Aorta (tissue), 5 donors: ENCODE measurements at regions not wholly inside any gene's neighbourhood (a gene's known extent, or its start where the extent isn't known, plus 50 kb on each side); places are given as distances from the start of the nearest gene placed in this dataset.

Experiments
- ATAC-seq: fragments of 200-7000 bp; cut with Tn5 transposase; one replicate; pipeline ENCODE4 v1.9.1; 2022; ENCODE audit warnings: moderate library complexity; ENCODE audit not compliant: low FRiP score
- DNase-seq, 2 donors: peaks; one replicate each; pipeline ENCODE4 v3.0.0-alpha.2; 2020
- H3K27ac ChIP-seq, 2 donors: one replicate each; pipeline ENCODE4 v1.5.1; 2013; ENCODE audit warnings: low read length in 2 of 2, mild to moderate bottlenecking in 2 of 2, moderate library complexity in 2 of 2, control low read depth in 1 of 2, inconsistent platforms in 1 of 2, low read depth in 1 of 2
- H3K27me3 ChIP-seq, 2 donors: one replicate each; pipeline ENCODE4 v1.6.1; 2013; ENCODE audit warnings: control low read depth in 1 of 2, low read length in 1 of 2, mild to moderate bottlenecking in 1 of 2, moderate library complexity in 1 of 2; ENCODE audit not compliant: insufficient read depth in 2 of 2, control insufficient read depth in 1 of 2
- H3K36me3 ChIP-seq, 2 donors: one replicate each; pipeline ENCODE4 v1.6.1; 2013; ENCODE audit warnings: control low read depth in 1 of 2, low read length in 1 of 2, mild to moderate bottlenecking in 1 of 2; ENCODE audit not compliant: insufficient read depth in 2 of 2, control insufficient read depth in 1 of 2
- H3K4me1 ChIP-seq, 2 donors: one replicate each; pipeline ENCODE4 v1.6.1; 2013; ENCODE audit warnings: low read length in 2 of 2, control low read depth in 1 of 2, mild to moderate bottlenecking in 1 of 2, moderate library complexity in 1 of 2; ENCODE audit not compliant: insufficient read depth in 2 of 2, control insufficient read depth in 1 of 2
- H3K4me3 ChIP-seq, 2 donors: one replicate each; pipeline ENCODE4 v1.5.1; 2013; ENCODE audit warnings: low read length in 2 of 2, control low read depth in 1 of 2, mild to moderate bottlenecking in 1 of 2
- H3K9me3 ChIP-seq: one replicate; pipeline ENCODE4 v1.6.1; 2013; ENCODE audit warnings: mild to moderate bottlenecking, low read length; ENCODE audit not compliant: control insufficient read depth
- WGBS, 2 donors: extraction: QIAGEN DNeasy Blood & Tissue Kit; methylation state at CpG; one replicate each; pipeline ENCODE4 v1.1.7; 2013; 5-methylcytosine and 5-hydroxymethylcytosine counted together
- intact Hi-C, 2 donors: fragments of 100-400 bp; cut with DNase I; formaldehyde crosslinking; loops; one replicate each; pipeline versions ENCODE4 v1.14.2 to v1.15.0; 2022
- donor health status: healthy with polysubstance abuse.
- donor health status: Bipolar disorder and iron deficiency.
- donor health status: DM: no; HTN: no; CAD: no.
- donor health status: DM: no; HTN: no; CAD: no.
- donor health status: DM: yes; HTN: yes; CAD: no.

DNA sequence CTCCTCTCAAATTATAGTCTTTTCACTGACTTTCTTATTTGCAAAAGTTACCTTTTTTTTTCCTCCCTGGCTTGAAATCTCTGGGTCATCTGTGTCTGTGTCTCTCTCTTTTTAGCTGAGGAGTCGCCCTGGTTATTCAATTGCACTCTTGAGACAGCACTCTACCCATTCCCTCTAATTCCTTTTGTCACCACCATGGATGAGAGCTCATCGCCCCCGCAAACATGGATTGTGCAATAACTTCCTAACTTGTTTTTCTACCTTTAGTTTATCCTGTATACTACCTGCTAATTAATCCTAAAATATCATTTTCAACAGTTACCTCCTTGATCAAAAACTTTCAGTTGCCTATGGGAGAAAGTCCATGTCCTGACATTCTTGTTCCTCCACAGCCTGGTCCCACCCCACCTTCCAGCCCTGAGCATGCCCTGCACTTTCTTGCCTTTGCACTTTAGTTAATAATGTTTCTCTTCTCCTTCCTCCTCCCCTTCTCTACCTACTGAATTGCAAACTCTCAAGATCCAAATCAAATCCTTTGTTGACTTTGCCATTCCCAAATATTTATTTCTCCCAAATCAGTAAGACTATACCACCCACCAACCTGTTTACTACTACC, 110.4 kb upstream of the MAGI3 start:
- Histone ChIP-seq H3K36me3 (no peaks in the 10 kb centered on the region), H3K4me3 (no peak overlapping the region), H3K9me3 (no peaks in the 10 kb centered on the region), H3K27ac (no peak overlapping the region), H3K27me3 (no peaks in the 10 kb centered on the region), H3K4me1 (no peaks in the 10 kb centered on the region)
- ATAC-seq (no peak), DNase-seq (no peak)
- intact Hi-C loops, result no loop called here
- WGBS, 2 donors, result 91 to 92% methylated on average over 3 of the region's 3 CpGs

- Histone ChIP-seq H3K27me3 (no peaks in the 10 kb centered on the region), H3K36me3 (no peaks in the 10 kb centered on the region), H3K4me1 (no peaks in the 10 kb centered on the region), H3K9me3 (no peaks in the 10 kb centered on the region), H3K4me3 (no peak overlapping the region), H3K27ac (no peak overlapping the region)
- DNase-seq (no peak), ATAC-seq (no peak)
- WGBS, 2 donors, result 83 to 91% methylated on average over 1 of the region's 1 CpG
- intact Hi-C loops, result no loop called here
Observed at GRCh38 chr1:113280581-113280980, 109.7 kb upstream of the MAGI3 start.

DNA sequence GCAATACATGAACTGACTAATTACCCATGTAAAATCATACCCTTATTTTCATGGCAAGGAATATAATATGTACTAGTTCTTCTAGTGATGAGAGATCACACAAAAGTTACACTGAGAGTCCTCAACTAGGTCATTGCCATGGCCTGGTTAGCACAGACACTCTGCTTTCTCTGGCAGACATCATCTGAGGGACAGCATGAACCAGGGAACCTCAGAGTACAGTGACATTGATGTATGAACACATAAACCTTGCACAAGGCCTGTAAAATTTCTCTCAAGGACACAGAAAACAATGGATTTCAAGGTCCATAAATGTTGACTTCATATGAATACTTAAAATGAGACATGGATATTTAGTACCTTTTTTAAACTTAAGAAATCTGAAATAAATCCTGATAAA, 108.8 kb upstream of the MAGI3 start:
- Histone ChIP-seq H3K4me1 (no peaks in the 10 kb centered on the region), H3K27ac (no peak overlapping the region), H3K9me3 (no peaks in the 10 kb centered on the region), H3K36me3 (no peaks in the 10 kb centered on the region), H3K27me3 (no peaks in the 10 kb centered on the region), H3K4me3 (no peak overlapping the region)
- DNase-seq, result no peak
- intact Hi-C loops, result no loop called here
- ATAC-seq, result no peak

DNA sequence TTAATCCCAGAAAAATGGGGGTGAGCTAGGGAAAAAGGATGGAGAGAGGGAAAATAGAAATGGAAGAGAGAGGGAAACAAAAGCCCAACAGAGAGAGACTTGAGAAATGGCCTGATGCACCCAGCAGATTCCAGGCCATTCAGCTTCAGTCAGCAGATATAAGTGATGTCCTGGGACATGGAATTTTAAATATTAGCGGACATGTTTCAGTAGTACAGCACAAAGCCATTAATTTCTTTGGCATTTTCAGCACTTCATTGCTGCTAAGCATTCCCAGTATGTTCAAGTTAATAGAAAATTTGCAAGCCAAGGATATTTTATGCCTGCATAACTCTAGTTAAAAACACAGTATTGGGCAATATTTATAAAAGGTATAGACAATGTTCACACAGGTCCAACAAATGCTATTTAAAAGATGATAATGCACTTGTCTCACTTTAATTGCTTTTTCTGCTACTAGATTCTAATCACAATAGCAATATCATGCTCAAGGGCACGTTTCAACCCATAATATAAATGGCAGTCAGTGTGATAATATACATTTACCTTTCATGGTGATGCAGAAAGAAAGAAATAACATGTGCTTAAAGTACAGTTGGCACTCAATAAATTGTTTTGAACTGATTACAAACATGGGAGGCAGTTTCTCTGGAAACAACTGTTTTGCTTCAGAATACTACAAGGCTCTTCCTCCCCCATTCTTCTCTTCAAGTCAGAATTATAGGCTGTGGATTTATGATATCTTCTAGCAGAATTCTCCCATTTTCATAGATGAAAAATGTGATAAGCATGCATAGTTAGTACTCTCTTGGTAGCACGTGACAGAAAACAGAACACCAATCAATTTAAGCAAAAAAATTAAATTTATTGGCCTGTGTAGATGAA, 108.1 kb upstream of the MAGI3 start:
- ATAC-seq, result no peak
- H3K27ac ChIP-seq, result no peak overlapping the region
- H3K36me3 ChIP-seq, result no peaks in the 10 kb centered on the region
- WGBS, 2 donors, result 37 to 59% methylated on average over 3 of the region's 3 CpGs
- H3K9me3 ChIP-seq, result no peaks in the 10 kb centered on the region
- DNase-seq, result no peak
- no peaks in the 10 kb centered on the region for H3K27me3 ChIP-seq
- H3K4me3 ChIP-seq, result no peak overlapping the region
- intact Hi-C loops, result no loop called here
- no peaks in the 10 kb centered on the region for H3K4me1 ChIP-seq

- H3K4me1 ChIP-seq, result no peaks in the 10 kb centered on the region
- no peak overlapping the region for H3K4me3 ChIP-seq
- ATAC-seq (no peak), DNase-seq (no peak)
- no peaks in the 10 kb centered on the region for H3K27me3 ChIP-seq
- H3K9me3 ChIP-seq, result no peaks in the 10 kb centered on the region
- intact Hi-C loops, result no loop called here
- H3K27ac ChIP-seq, result no peak overlapping the region
- 75 to 76% methylated on average over 11 of the region's 11 CpGs for WGBS, 2 donors
- no peaks in the 10 kb centered on the region for H3K36me3 ChIP-seq
Observed at GRCh38 chr1:113282893-113283285, 107.4 kb upstream of the MAGI3 start.

DNA sequence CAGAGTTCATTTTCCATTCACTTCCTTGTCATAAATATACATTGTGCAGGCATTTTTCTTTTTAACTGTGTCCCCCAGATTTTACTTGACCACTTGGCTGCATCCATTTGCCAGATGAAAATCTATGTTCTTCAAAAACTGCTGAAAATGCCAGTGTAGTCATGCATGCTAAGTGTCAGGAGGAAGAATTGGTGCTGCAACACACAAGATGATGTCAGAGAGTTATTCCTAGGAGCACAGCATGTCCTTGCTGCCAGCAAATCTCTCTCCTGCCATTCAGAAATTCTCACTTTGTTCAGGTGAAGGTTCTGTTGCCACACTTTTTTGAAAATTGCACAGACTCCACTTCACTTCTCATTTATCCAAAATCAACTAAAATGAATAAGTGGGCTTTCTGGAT, 106.4 kb upstream of the MAGI3 start:
- H3K9me3 ChIP-seq, result no peaks in the 10 kb centered on the region
- no peaks in the 10 kb centered on the region for H3K27me3 ChIP-seq
- no peaks in the 10 kb centered on the region for H3K4me1 ChIP-seq
- H3K4me3 ChIP-seq, result no peak overlapping the region
- no peaks in the 10 kb centered on the region for H3K36me3 ChIP-seq
- intact Hi-C loops, result no loop called here
- no peak overlapping the region for H3K27ac ChIP-seq
- ATAC-seq (no peak), DNase-seq (no peak)

DNA sequence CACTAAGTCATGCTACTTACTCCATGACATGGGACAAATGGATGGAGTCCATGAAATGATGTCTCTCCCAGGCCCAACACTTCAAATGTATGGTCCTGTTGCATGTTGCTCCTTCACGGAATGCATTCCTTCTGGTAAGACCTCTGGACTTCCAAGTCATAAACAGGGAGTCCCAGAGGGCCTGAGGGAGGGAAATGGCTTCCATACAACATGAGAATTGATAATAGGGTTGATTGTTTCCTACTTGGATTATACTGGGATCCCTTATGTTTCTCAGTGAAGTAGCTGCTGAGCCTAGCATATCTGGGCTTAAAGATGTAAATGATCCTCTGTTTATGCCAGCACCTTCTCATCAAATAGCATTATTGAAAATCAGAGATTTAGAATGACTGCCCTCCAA, 104.2 kb upstream of the MAGI3 start:
- H3K9me3 ChIP-seq, result peaks cover 1% of the 10 kb centered on the region
- H3K4me1 ChIP-seq, result no peaks in the 10 kb centered on the region
- H3K27me3 ChIP-seq, result no peaks in the 10 kb centered on the region
- no peak for ATAC-seq
- H3K4me3 ChIP-seq, result no peak overlapping the region
- H3K27ac ChIP-seq, result no peak overlapping the region
- H3K36me3 ChIP-seq, result no peaks in the 10 kb centered on the region
- intact Hi-C loops, result no loop called here
- 76 to 84% methylated on average over 1 of the region's 1 CpG for WGBS, 2 donors
- DNase-seq, result no peak

DNA sequence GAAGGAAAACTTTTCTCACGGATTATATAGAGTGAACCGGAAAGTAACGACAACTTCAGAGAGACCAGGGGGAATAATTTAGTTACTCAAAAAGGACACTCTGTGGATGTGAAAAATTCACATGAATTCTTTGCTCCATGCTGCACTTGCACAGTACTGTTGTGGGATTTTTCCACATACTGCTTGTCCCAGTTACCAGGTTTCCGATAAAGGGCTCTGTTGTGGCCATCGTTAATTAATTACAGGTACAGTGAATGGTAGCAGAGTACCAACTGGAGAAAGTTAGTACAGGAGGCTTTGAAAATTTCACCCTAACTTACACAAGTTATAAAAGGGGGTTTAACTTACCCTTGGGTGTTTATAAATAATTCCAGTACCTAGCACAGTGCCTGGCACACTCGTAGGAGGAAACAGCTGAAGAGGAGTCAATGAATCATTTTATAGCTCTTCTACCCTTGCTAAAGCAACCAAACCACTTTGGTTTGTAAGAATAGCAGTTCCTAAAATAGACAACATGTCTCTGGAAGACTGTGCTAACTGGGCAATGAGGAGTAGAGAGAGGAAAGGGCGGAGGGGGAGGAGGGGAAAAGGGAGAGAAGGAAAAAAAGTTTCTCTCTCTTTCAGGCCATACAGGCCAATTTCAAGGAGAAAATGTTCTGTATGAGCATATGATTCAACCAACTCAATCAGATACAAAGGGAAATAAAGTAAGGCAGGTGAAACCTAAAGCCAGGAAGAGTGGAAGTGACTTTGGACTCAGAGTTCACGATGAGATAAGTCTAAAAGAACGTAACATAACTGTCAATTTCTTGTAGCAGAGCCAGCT, 98.3 kb upstream of the MAGI3 start:
- peaks cover 1% of the 10 kb centered on the region for H3K9me3 ChIP-seq
- H3K27ac ChIP-seq, result no peak overlapping the region
- peaks cover 0 to 3% of the 10 kb centered on the region in 2 donors for H3K27me3 ChIP-seq
- no peak for DNase-seq
- WGBS, 2 donors, result 73 to 77% methylated on average over 9 of the region's 9 CpGs
- no peaks in the 10 kb centered on the region for H3K4me1 ChIP-seq
- no peak for ATAC-seq
- no peak overlapping the region for H3K4me3 ChIP-seq
- H3K36me3 ChIP-seq, result no peaks in the 10 kb centered on the region
- intact Hi-C loops, result no loop called here
